Astrocyte (in vitro differentiated cells and primary cell): ENCODE measurements at regions not wholly inside any gene's neighbourhood (a gene's known extent, or its start where the extent isn't known, plus 50 kb on each side); places are given as distances from the start of the nearest gene placed in this dataset.

ENCODE experiments used
- DNase-seq: peaks from one replicate; pipeline ENCODE4 v3.0.0-alpha.2; 2010; ENCODE audit warnings: low read depth
- FAIRE-seq: peaks from 2 replicates; lab custom pipeline; 2011; peaks lifted over from hg19 to GRCh38; lab: Jason Lieb, UNC
- H2AFZ ChIP-seq: 2 replicates; pipeline ENCODE4 v1.6.0; 2012; ENCODE audit warnings: low read depth, low read length, inconsistent platforms
- H3K27ac ChIP-seq: 2 replicates; pipeline ENCODE4 v1.5.1; 2011; ENCODE audit warnings: low read depth, low read length, inconsistent platforms
- H3K27me3 ChIP-seq: 2 replicates; pipeline ENCODE4 v1.6.0; 2011; ENCODE audit warnings: low read length, inconsistent platforms; ENCODE audit not compliant: insufficient read depth
- H3K36me3 ChIP-seq: 2 replicates; pipeline ENCODE4 v1.5.1; 2011; ENCODE audit warnings: low read length, inconsistent platforms; ENCODE audit not compliant: insufficient read depth
- H3K4me1 ChIP-seq: 2 replicates; pipeline ENCODE4 v1.5.1; 2011; ENCODE audit warnings: low read length, inconsistent platforms; ENCODE audit not compliant: insufficient read depth
- H3K4me2 ChIP-seq: 2 replicates; pipeline ENCODE4 v1.6.0; 2012; ENCODE audit warnings: low read length, inconsistent platforms
- H3K4me3 ChIP-seq: 2 replicates; pipeline ENCODE4 v1.5.1; 2011; ENCODE audit warnings: low read depth, mild to moderate bottlenecking, low read length, inconsistent platforms; ENCODE audit not compliant: insufficient read depth
- H3K79me2 ChIP-seq: 2 replicates; pipeline ENCODE4 v1.6.0; 2012; ENCODE audit warnings: mild to moderate bottlenecking, low read length, inconsistent platforms; ENCODE audit not compliant: insufficient read depth
- H3K9ac ChIP-seq: 2 replicates; pipeline ENCODE4 v1.6.0; 2012; ENCODE audit warnings: mild to moderate bottlenecking, low read length, inconsistent platforms
- H3K9me3 ChIP-seq: 2 replicates; pipeline ENCODE4 v1.5.1; 2012; ENCODE audit warnings: low read depth, mild to moderate bottlenecking, low read length, inconsistent platforms; ENCODE audit not compliant: insufficient read depth
- H4K20me1 ChIP-seq: 2 replicates; pipeline ENCODE4 v1.6.0; 2012; ENCODE audit warnings: low read length, inconsistent platforms; ENCODE audit not compliant: insufficient read depth
- H3K27ac Mint-ChIP-seq: one replicate; pipeline ENCODE4 v1.8.0; 2021; ENCODE audit warnings: mild to moderate bottlenecking, mixed read lengths; ENCODE audit not compliant: unreplicated experiment
- H3K27me3 Mint-ChIP-seq: one replicate; pipeline ENCODE4 v1.8.0; 2021; ENCODE audit warnings: low read depth, mixed read lengths; ENCODE audit not compliant: unreplicated experiment
- H3K36me3 Mint-ChIP-seq: one replicate; pipeline ENCODE4 v1.8.0; 2021; ENCODE audit warnings: low read depth, mixed read lengths; ENCODE audit not compliant: unreplicated experiment
- H3K4me1 Mint-ChIP-seq: one replicate; pipeline ENCODE4 v1.8.0; 2021; ENCODE audit warnings: low read depth, mixed read lengths; ENCODE audit not compliant: unreplicated experiment
- H3K4me3 Mint-ChIP-seq: one replicate; pipeline ENCODE4 v1.8.0; 2021; ENCODE audit warnings: mild to moderate bottlenecking, moderate library complexity, mixed read lengths; ENCODE audit not compliant: unreplicated experiment
- H3K9me3 Mint-ChIP-seq: one replicate; pipeline ENCODE4 v1.8.0; 2021; ENCODE audit warnings: mild to moderate bottlenecking, mixed read lengths; ENCODE audit not compliant: unreplicated experiment
- EZH2 ChIP-seq: IDR thresholded peaks from 2 replicates; pipeline ENCODE4 v1.6.1; 2012; ENCODE audit warnings: mild to moderate bottlenecking, low read length, inconsistent platforms; ENCODE audit not compliant: insufficient read depth
- TF ChIP-seq, protein P1 (sequence below): IDR thresholded peaks from 2 replicates; pipeline ENCODE4 v1.5.1; 2011; ENCODE audit warnings: low read depth, mild to moderate bottlenecking, inconsistent platforms, low read length, moderate library complexity; ENCODE audit not compliant: insufficient read depth

DNA sequence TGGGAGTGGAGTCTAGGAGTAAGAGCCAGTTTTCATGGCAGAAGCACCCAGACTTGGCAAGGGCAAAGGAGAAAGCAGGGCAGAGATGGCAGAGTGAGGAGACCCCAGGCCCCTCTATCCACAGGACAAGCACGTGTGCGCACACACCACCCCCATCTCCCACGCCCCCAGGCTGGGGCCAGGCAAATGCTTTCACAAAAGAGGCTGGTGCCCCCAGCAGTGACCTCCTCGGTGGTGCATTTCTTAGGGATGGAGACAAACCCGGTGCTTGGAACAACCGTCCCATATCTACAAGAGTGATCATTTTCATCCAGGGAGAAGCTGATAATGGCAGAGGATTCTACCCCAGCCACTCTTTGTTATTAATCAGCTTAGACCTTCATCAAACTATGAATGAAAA, 62.0 kb downstream of the KCNF1 start:
- Mint-ChIP-seq H3K4me1 (peaks cover 12% of the 10 kb centered on the region), H3K27me3 (peaks cover 36% of the 10 kb centered on the region), H3K9me3 (peaks cover 4% of the 10 kb centered on the region), H3K27ac (no peak overlapping the region), H3K36me3 (peaks cover 4% of the 10 kb centered on the region), H3K4me3 (no peak overlapping the region)
- Histone ChIP-seq H3K27ac (no peak overlapping the region), H3K9me3 (no peaks in the 10 kb centered on the region), H3K4me1 (peaks cover 4% of the 10 kb centered on the region), H3K9ac (no peak overlapping the region), H3K4me3 (no peak overlapping the region), H2AFZ (no peak overlapping the region), H3K36me3 (no peaks in the 10 kb centered on the region), H3K27me3 (no peaks in the 10 kb centered on the region), H3K79me2 (no peaks in the 10 kb centered on the region), H3K4me2 (no peak overlapping the region), H4K20me1 (no peaks in the 10 kb centered on the region)
- DNase-seq (no peak), FAIRE-seq (no peak)
- no peak for TF ChIP-seq EZH2

- Histone ChIP-seq H3K79me2 (no peaks in the 10 kb centered on the region), H3K36me3 (no peaks in the 10 kb centered on the region), H3K4me2 (peak overlapping the region; percentile 49), H3K9ac (no peak overlapping the region), H2AFZ (no peak overlapping the region), H3K27ac (no peak overlapping the region), H3K9me3 (no peaks in the 10 kb centered on the region), H4K20me1 (no peaks in the 10 kb centered on the region), H3K4me3 (no peak overlapping the region), H3K27me3 (no peaks in the 10 kb centered on the region), H3K4me1 (peaks cover 4% of the 10 kb centered on the region)
- FAIRE-seq (no peak), DNase-seq (peak; percentile 8)
- no peak for TF ChIP-seq EZH2
- TF ChIP-seq, protein P1, sequence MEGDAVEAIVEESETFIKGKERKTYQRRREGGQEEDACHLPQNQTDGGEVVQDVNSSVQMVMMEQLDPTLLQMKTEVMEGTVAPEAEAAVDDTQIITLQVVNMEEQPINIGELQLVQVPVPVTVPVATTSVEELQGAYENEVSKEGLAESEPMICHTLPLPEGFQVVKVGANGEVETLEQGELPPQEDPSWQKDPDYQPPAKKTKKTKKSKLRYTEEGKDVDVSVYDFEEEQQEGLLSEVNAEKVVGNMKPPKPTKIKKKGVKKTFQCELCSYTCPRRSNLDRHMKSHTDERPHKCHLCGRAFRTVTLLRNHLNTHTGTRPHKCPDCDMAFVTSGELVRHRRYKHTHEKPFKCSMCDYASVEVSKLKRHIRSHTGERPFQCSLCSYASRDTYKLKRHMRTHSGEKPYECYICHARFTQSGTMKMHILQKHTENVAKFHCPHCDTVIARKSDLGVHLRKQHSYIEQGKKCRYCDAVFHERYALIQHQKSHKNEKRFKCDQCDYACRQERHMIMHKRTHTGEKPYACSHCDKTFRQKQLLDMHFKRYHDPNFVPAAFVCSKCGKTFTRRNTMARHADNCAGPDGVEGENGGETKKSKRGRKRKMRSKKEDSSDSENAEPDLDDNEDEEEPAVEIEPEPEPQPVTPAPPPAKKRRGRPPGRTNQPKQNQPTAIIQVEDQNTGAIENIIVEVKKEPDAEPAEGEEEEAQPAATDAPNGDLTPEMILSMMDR: no peak
- Mint-ChIP-seq H3K27ac (peak overlapping the region; percentile 78), H3K9me3 (peaks cover 5% of the 10 kb centered on the region), H3K4me1 (peaks cover 12% of the 10 kb centered on the region), H3K36me3 (peaks cover 3% of the 10 kb centered on the region), H3K27me3 (peaks cover 51% of the 10 kb centered on the region), H3K4me3 (peak overlapping the region; percentile 74)
Measured at GRCh38 chr2:10977003-10977402, 65.3 kb downstream of the KCNF1 start.

GRCh38 chr2:10977621-10978020, 65.9 kb downstream of the KCNF1 start:
- Histone ChIP-seq H3K9me3 (no peaks in the 10 kb centered on the region), H4K20me1 (no peaks in the 10 kb centered on the region), H3K4me2 (no peak overlapping the region), H3K79me2 (no peaks in the 10 kb centered on the region), H3K36me3 (no peaks in the 10 kb centered on the region), H3K4me1 (peaks cover 4% of the 10 kb centered on the region), H3K9ac (no peak overlapping the region), H3K4me3 (no peak overlapping the region), H3K27ac (no peak overlapping the region), H3K27me3 (no peaks in the 10 kb centered on the region), H2AFZ (no peak overlapping the region)
- Mint-ChIP-seq H3K27me3 (peaks cover 45% of the 10 kb centered on the region), H3K4me1 (peaks cover 12% of the 10 kb centered on the region), H3K9me3 (peaks cover 5% of the 10 kb centered on the region), H3K36me3 (no peaks in the 10 kb centered on the region), H3K4me3 (no peak overlapping the region), H3K27ac (no peak overlapping the region)
- no peak for FAIRE-seq
- TF ChIP-seq EZH2: no peak
- TF ChIP-seq, protein P1: no peak
- DNase-seq: no peak
